Nephron (organoid): ENCODE measurements at regions not wholly inside any gene's neighbourhood (a gene's known extent, or its start where the extent isn't known, plus 50 kb on each side); places are given as distances from the start of the nearest gene placed in this dataset.

Experiments
- H3K27ac Mint-ChIP-seq, 3 experiments: 2 replicates each; pipeline ENCODE4 v1.8.0; 2020; ENCODE audit warnings: mixed read lengths in 3 of 3, mild to moderate bottlenecking in 2 of 3, moderate library complexity in 1 of 3
- H3K27me3 Mint-ChIP-seq: 2 replicates; pipeline ENCODE4 v1.8.0; 2021; ENCODE audit warnings: low read depth, mild to moderate bottlenecking, moderate library complexity, mixed read lengths
- H3K36me3 Mint-ChIP-seq: 2 replicates; pipeline ENCODE4 v1.8.0; 2020; ENCODE audit warnings: low read depth, mixed read lengths
- H3K4me1 Mint-ChIP-seq: 2 replicates; pipeline ENCODE4 v1.8.0; 2020; ENCODE audit warnings: mixed read lengths
- H3K4me3 Mint-ChIP-seq, 3 experiments: 2 replicates each; pipeline ENCODE4 v1.8.0; 2020; ENCODE audit warnings: mild to moderate bottlenecking in 3 of 3, mixed read lengths in 3 of 3, moderate library complexity in 2 of 3
- H3K9me3 Mint-ChIP-seq: 2 replicates; pipeline ENCODE4 v1.8.0; 2020; ENCODE audit warnings: mixed read lengths
- CTCF ChIP-seq, 3 experiments: fragments of 200-600 bp; sonication (generic); IDR thresholded peaks; one replicate each; pipeline ENCODE4 v1.5.0; 2021; ENCODE audit warnings: antibody characterized with exemption in 3 of 3; ENCODE audit not compliant: unreplicated experiment in 3 of 3

- Mint-ChIP-seq H3K27ac (no peak overlapping the region), H3K4me3 (no peak overlapping the region), H3K27me3 (no peaks in the 10 kb centered on the region), H3K36me3 (no peaks in the 10 kb centered on the region), H3K9me3 (no peaks in the 10 kb centered on the region), H3K4me1 (peaks cover 5% of the 10 kb centered on the region)
- no peak for TF ChIP-seq CTCF (IDR thresholded peaks at IDR 0.05; ENCODE audit: unreplicated experiment in 3 of 3)
These were observed 805.7 kb downstream of the TUSC7 start for GRCh38 chr3:117515309-117515708.

DNA sequence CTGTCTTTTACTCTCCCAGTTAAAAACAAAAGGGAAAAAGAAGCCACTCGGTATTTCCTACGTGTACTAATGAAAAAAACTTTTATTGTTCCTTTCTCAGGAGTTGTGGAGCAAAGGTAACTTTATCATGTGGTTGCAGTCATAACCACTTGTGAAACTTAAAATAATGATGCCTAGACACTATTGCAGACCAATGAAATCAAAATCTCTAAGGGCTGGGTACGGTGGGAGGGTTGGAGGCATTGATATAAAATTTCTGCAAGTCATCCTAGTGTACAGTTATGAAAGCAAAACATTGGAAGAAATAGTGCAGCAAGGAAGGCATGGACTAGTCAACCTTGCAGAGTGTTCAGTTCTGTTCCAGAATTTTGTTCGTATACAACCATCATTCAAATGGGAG lies 808.8 kb downstream of the TUSC7 start:
- Mint-ChIP-seq H3K9me3 (no peaks in the 10 kb centered on the region), H3K36me3 (no peaks in the 10 kb centered on the region), H3K27me3 (no peaks in the 10 kb centered on the region), H3K4me1 (peaks cover 5% of the 10 kb centered on the region), H3K4me3 (no peak overlapping the region), H3K27ac (no peak overlapping the region)
- no peak for TF ChIP-seq CTCF (IDR thresholded peaks at IDR 0.05; ENCODE audit: unreplicated experiment in 3 of 3)

DNA sequence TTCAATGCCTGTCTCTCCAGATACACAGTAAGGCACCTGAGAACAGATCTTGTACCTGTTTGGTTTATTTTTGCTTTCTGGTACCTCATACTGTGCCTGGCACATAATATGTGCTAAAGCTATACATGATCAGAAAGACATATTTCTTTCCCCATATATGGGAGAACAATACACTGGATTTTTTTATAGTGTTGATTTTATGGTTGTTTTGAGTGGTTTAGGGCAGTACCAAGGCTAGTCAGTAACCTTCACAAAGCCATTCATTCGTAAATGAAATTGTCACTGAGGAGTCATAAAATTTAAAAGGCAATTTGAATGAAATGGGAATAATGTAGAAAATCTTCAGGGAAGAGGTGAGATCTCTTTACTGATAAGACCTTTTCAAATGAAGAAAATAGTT lies 810.2 kb downstream of the TUSC7 start:
- no peak for TF ChIP-seq CTCF (IDR thresholded peaks at IDR 0.05; ENCODE audit: unreplicated experiment in 3 of 3)
- no peak overlapping the region for H3K4me3 Mint-ChIP-seq
- H3K27me3 Mint-ChIP-seq = no peaks in the 10 kb centered on the region
- peaks cover 14% of the 10 kb centered on the region for H3K4me1 Mint-ChIP-seq
- H3K36me3 Mint-ChIP-seq = no peaks in the 10 kb centered on the region
- no peak overlapping the region for H3K27ac Mint-ChIP-seq
- H3K9me3 Mint-ChIP-seq = no peaks in the 10 kb centered on the region

- Mint-ChIP-seq H3K4me1 (peaks cover 18% of the 10 kb centered on the region), H3K36me3 (no peaks in the 10 kb centered on the region), H3K27me3 (no peaks in the 10 kb centered on the region), H3K4me3 (no peak overlapping the region), H3K27ac (no peak overlapping the region), H3K9me3 (no peaks in the 10 kb centered on the region)
- no peak for TF ChIP-seq CTCF (IDR thresholded peaks at IDR 0.05; ENCODE audit: unreplicated experiment in 3 of 3)
These were observed 811.0 kb downstream of the TUSC7 start for GRCh38 chr3:117520582-117520981.

DNA sequence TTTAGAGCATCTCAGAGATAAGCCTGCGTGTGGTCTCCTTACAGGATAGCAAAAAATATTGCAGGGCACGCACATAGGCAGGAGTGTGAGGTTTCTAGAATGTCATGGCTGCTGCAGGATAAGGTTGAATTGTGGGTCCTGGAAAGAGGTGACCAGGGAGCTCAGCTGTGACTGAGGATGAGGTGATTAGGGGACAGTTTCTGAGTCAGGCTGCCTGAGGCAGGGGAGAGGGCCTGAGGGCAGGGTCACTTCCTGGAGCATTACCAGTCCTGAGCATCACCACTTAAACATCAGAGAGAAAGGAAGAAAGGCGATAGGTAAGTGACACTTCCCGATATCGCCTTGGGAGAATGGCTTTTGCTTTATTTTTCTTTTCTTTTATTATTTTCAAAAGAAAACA lies 813.8 kb downstream of the TUSC7 start:
- no peak for TF ChIP-seq CTCF (IDR thresholded peaks at IDR 0.05; ENCODE audit: unreplicated experiment in 3 of 3)
- H3K4me1 Mint-ChIP-seq = peaks cover 31% of the 10 kb centered on the region
- H3K9me3 Mint-ChIP-seq = no peaks in the 10 kb centered on the region
- no peaks in the 10 kb centered on the region for H3K36me3 Mint-ChIP-seq
- peak overlapping the region in 2 of 3 experiments; percentile 60 to 80 for H3K27ac Mint-ChIP-seq
- no peak overlapping the region for H3K4me3 Mint-ChIP-seq
- H3K27me3 Mint-ChIP-seq = no peaks in the 10 kb centered on the region

GRCh38 chr3:117524890-117525289 lies 815.3 kb downstream of the TUSC7 start:
- Mint-ChIP-seq H3K9me3 (peaks cover 4% of the 10 kb centered on the region), H3K27me3 (no peaks in the 10 kb centered on the region), H3K4me3 (no peak overlapping the region), H3K4me1 (peaks cover 31% of the 10 kb centered on the region), H3K36me3 (no peaks in the 10 kb centered on the region), H3K27ac (peak overlapping the region in 1 of 3 experiments; percentile 10)
- no peak for TF ChIP-seq CTCF (IDR thresholded peaks at IDR 0.05; ENCODE audit: unreplicated experiment in 3 of 3)
